H1 (cell line): ENCODE measurements at regions not wholly inside any gene's neighbourhood (a gene's known extent, or its start where the extent isn't known, plus 50 kb on each side); places are given as distances from the start of the nearest gene placed in this dataset.

ENCODE experiments used
- CTCF ChIA-PET: fragments of 300-600 bp; sonication (Branson Sonifier 250); formaldehyde crosslinking; loops from one replicate; lab custom pipeline; 2021; ENCODE audit not compliant: partially characterized antibody; lab: Charles Lee
- POLR2A ChIA-PET: fragments of 300-600 bp; sonication (Branson Sonifier 250); formaldehyde crosslinking; loops from one replicate; lab custom pipeline; 2021; ENCODE audit warnings: inconsistent platforms; ENCODE audit not compliant: partially characterized antibody; lab: Charles Lee
- DNase-seq, 2 experiments: peaks; one replicate each; pipeline versions ENCODE4 v3.0.0 to v3.0.0-alpha.2; 2010 to 2022; ENCODE audit warnings: low spot score in 2 of 2, low read depth in 1 of 2, mixed read lengths in 1 of 2
- FAIRE-seq: peaks from 2 replicates; lab custom pipeline; 2011; peaks lifted over from hg19 to GRCh38; lab: Jason Lieb, UNC
- H2AFZ ChIP-seq: 2 replicates; pipeline ENCODE4 v1.8.1; 2012; ENCODE audit warnings: low read length, inconsistent platforms
- H2AK5ac ChIP-seq: 2 replicates; pipeline ENCODE4 v1.6.1; 2013; ENCODE audit warnings: low read depth, low read length
- H2BK120ac ChIP-seq: replicated peaks from 2 replicates; pipeline ENCODE3; 2013; ENCODE audit warnings: low read depth, low read length, inconsistent platforms
- H2BK12ac ChIP-seq: 2 replicates; pipeline ENCODE4 v1.6.1; 2013; ENCODE audit warnings: low read depth, low read length
- H2BK15ac ChIP-seq: 2 replicates; pipeline ENCODE4 v1.6.1; 2013; ENCODE audit warnings: low read length
- H2BK20ac ChIP-seq: 2 replicates; pipeline ENCODE4 v1.6.1; 2013; ENCODE audit warnings: low read length
- H2BK5ac ChIP-seq: 2 replicates; pipeline ENCODE4 v1.6.1; 2013; ENCODE audit warnings: low read depth, low read length
- H3K14ac ChIP-seq: 2 replicates; pipeline ENCODE4 v1.6.1; 2013; ENCODE audit warnings: inconsistent platforms; ENCODE audit not compliant: insufficient read length
- H3K18ac ChIP-seq: 2 replicates; pipeline ENCODE4 v1.6.1; 2013; ENCODE audit warnings: low read length; ENCODE audit errors: extremely low read depth
- H3K23ac ChIP-seq: 2 replicates; pipeline ENCODE4 v1.6.1; 2013; ENCODE audit warnings: inconsistent platforms; ENCODE audit not compliant: insufficient read length
- H3K23me2 ChIP-seq: 2 replicates; pipeline ENCODE4 v1.6.1; 2013; ENCODE audit warnings: low read depth, low read length
- H3K27ac ChIP-seq: 2 replicates; pipeline ENCODE4 v1.6.1; 2011; ENCODE audit warnings: low read depth, low read length, inconsistent platforms
- H3K27me3 ChIP-seq, 4 experiments: replicated peaks in 1 of 4; 1 replicate in 1 of 4; 2 replicates in 3 of 4; pipeline versions ENCODE4 v1.6.1 to v1.8.1; 2011 to 2013; ENCODE audit warnings: low read length in 3 of 4, mild to moderate bottlenecking in 3 of 4, inconsistent platforms in 2 of 4, mixed read lengths in 2 of 4, moderate library complexity in 1 of 4; ENCODE audit not compliant: control insufficient read depth in 3 of 4, insufficient read depth in 3 of 4; ENCODE audit errors: extremely low read depth in 1 of 4
- H3K36me3 ChIP-seq, 4 experiments: 2 replicates each; pipeline versions ENCODE4 v1.6.1 to v1.8.1; 2011 to 2013; ENCODE audit warnings: mild to moderate bottlenecking in 4 of 4, low read length in 3 of 4, moderate library complexity in 2 of 4, control low read depth in 1 of 4, inconsistent platforms in 1 of 4; ENCODE audit not compliant: insufficient read depth in 4 of 4, control insufficient read depth in 2 of 4
- H3K4ac ChIP-seq: replicated peaks from 2 replicates; pipeline ENCODE3; 2013; ENCODE audit warnings: low read length, low read depth, mixed read lengths, inconsistent platforms; ENCODE audit not compliant: insufficient read length
- H3K4me1 ChIP-seq, 4 experiments: replicated peaks in 1 of 4; 1 replicate in 1 of 4; 2 replicates in 3 of 4; pipeline versions ENCODE4 v1.6.1 to v1.8.1; 2011 to 2013; ENCODE audit warnings: low read length in 3 of 4, inconsistent platforms in 2 of 4, mixed read lengths in 1 of 4; ENCODE audit not compliant: insufficient read depth in 4 of 4, control insufficient read depth in 3 of 4
- H3K4me2 ChIP-seq, 2 experiments: 2 replicates each; pipeline versions ENCODE4 v1.6.1 to v1.8.1; 2011 to 2013; ENCODE audit warnings: low read depth in 2 of 2, low read length in 2 of 2, control low read depth in 1 of 2, inconsistent platforms in 1 of 2, mild to moderate bottlenecking in 1 of 2; ENCODE audit not compliant: insufficient read depth in 1 of 2
- H3K4me3 ChIP-seq, 4 experiments: fragments of 200-600, 300-600 bp in 1 of 4; sonication (generic), shearing (Covaris generic), sonication (Bioruptor Twin) in 1 of 4; 2 replicates each; pipeline versions ENCODE4 v1.5.1 to v1.8.1; 2011 to 2016; ENCODE audit warnings: low read length in 4 of 4, low read depth in 3 of 4, control low read depth in 2 of 4, inconsistent platforms in 2 of 4, mild to moderate bottlenecking in 2 of 4, mixed read lengths in 1 of 4, moderate library complexity in 1 of 4; ENCODE audit not compliant: insufficient read depth in 2 of 4; ENCODE audit errors: extremely low read depth in 1 of 4
- H3K56ac ChIP-seq: replicated peaks from 2 replicates; pipeline ENCODE3; 2013; ENCODE audit warnings: low read depth, mild to moderate bottlenecking, mixed read lengths, low read length, inconsistent platforms; ENCODE audit not compliant: insufficient read length
- H3K79me1 ChIP-seq: 2 replicates; pipeline ENCODE4 v1.6.1; 2013; ENCODE audit warnings: low read depth, low read length, control low read depth
- H3K79me2 ChIP-seq, 2 experiments: 2 replicates each; pipeline versions ENCODE4 v1.6.1 to v1.8.1; 2012 to 2013; ENCODE audit warnings: low read length in 2 of 2, mild to moderate bottlenecking in 2 of 2, inconsistent platforms in 1 of 2; ENCODE audit not compliant: insufficient read depth in 2 of 2, control insufficient read depth in 1 of 2
- H3K9ac ChIP-seq, 4 experiments: replicated peaks in 1 of 4; 1 replicate in 1 of 4; 2 replicates in 3 of 4; pipeline versions ENCODE4 v1.6.1 to v1.8.1; 2011 to 2013; ENCODE audit warnings: low read depth in 3 of 4, low read length in 3 of 4, control low read depth in 2 of 4, mild to moderate bottlenecking in 2 of 4, moderate library complexity in 2 of 4, inconsistent platforms in 1 of 4; ENCODE audit errors: extremely low read depth in 1 of 4
- H3K9me3 ChIP-seq, 2 experiments: 2 replicates each; pipeline versions ENCODE4 v1.6.1 to v1.8.1; 2012 to 2013; ENCODE audit warnings: mild to moderate bottlenecking in 2 of 2, moderate library complexity in 2 of 2, control low read depth in 1 of 2, inconsistent platforms in 1 of 2, low read depth in 1 of 2, low read length in 1 of 2, mixed read lengths in 1 of 2; ENCODE audit not compliant: insufficient read depth in 2 of 2
- H4K20me1 ChIP-seq, 2 experiments: replicated peaks in 1 of 2; 2 replicates each; pipeline versions ENCODE3 to v1.8.1; 2011 to 2013; ENCODE audit warnings: inconsistent platforms in 2 of 2, low read length in 2 of 2, mild to moderate bottlenecking in 1 of 2; ENCODE audit not compliant: insufficient read depth in 2 of 2, control insufficient read depth in 1 of 2
- H4K5ac ChIP-seq: 2 replicates; pipeline ENCODE4 v1.6.1; 2013; ENCODE audit warnings: low read length, low read depth, mixed read lengths, inconsistent platforms; ENCODE audit not compliant: insufficient read length
- H4K8ac ChIP-seq: 2 replicates; pipeline ENCODE4 v1.8.0; 2013; ENCODE audit warnings: mild to moderate bottlenecking, moderate library complexity, low read length, inconsistent platforms; ENCODE audit not compliant: insufficient read depth; ENCODE audit errors: extremely low read depth
- H4K91ac ChIP-seq: replicated peaks from 2 replicates; pipeline ENCODE3; 2013; ENCODE audit warnings: low read length, mixed read lengths, inconsistent platforms; ENCODE audit not compliant: insufficient read length
- EP300 ChIP-seq, 2 experiments: IDR thresholded peaks; 1 replicate in 1 of 2; 2 replicates in 1 of 2; pipeline ENCODE4 v1.6.1; 2011 to 2012; ENCODE audit warnings: low read depth in 2 of 2, low read length in 2 of 2, mild to moderate bottlenecking in 2 of 2, borderline replicate concordance in 1 of 2, inconsistent platforms in 1 of 2, moderate library complexity in 1 of 2
- GTF2F1 ChIP-seq: IDR thresholded peaks from 2 replicates; pipeline ENCODE4 v1.6.1; 2012; ENCODE audit warnings: low read depth, low read length, improper control_type of control experiment, borderline replicate concordance
- JUN ChIP-seq: IDR thresholded peaks from 2 replicates; pipeline ENCODE4 v1.6.1; 2011; ENCODE audit warnings: low read depth, mild to moderate bottlenecking, improper control_type of control experiment, low read length
- JUND ChIP-seq: IDR thresholded peaks from 2 replicates; pipeline ENCODE4 v1.6.1; 2011; ENCODE audit warnings: mild to moderate bottlenecking, improper control_type of control experiment, low read length
- NRF1 ChIP-seq: IDR thresholded peaks from 2 replicates; pipeline ENCODE4 v1.6.1; 2011; ENCODE audit warnings: mild to moderate bottlenecking, low read depth, low read length, improper control_type of control experiment
- PHF8 ChIP-seq: fragments of 200-600 bp; sonication (generic); conservative IDR thresholded peaks from 2 replicates; pipeline ENCODE4 v1.7.1; 2012; ENCODE audit warnings: low read depth, mild to moderate bottlenecking, inconsistent platforms, low read length, moderate library complexity
- RFX5 ChIP-seq: IDR thresholded peaks from 2 replicates; pipeline ENCODE4 v1.6.1; 2011; ENCODE audit warnings: low read depth, low read length, improper control_type of control experiment, borderline replicate concordance
- SP2 ChIP-seq: IDR thresholded peaks from 2 replicates; pipeline ENCODE4 v1.6.1; 2012; ENCODE audit warnings: mild to moderate bottlenecking, low read length, inconsistent platforms
- TAF1 ChIP-seq: IDR thresholded peaks from 2 replicates; pipeline ENCODE4 v1.6.1; 2011; ENCODE audit warnings: mild to moderate bottlenecking, low read depth, low read length
- TAF7 ChIP-seq: optimal IDR thresholded peaks from 2 replicates; pipeline ENCODE3; 2011; ENCODE audit warnings: low read depth, mild to moderate bottlenecking, inconsistent platforms, low read length, moderate library complexity, borderline replicate concordance
- TBP ChIP-seq: IDR thresholded peaks from 2 replicates; pipeline ENCODE4 v1.6.1; 2011; ENCODE audit warnings: low read depth, low read length, improper control_type of control experiment
- YY1 ChIP-seq: IDR thresholded peaks from 2 replicates; pipeline ENCODE4 v1.6.1; 2011; ENCODE audit warnings: low read depth, mild to moderate bottlenecking, low read length
- WGBS, 2 experiments: shearing (Covaris generic) in 1 of 2; methylation state at CpG; one replicate each; pipeline versions ENCODE4 v1.1.6 to v1.1.7; 2013 to 2015; ENCODE audit warnings: low lambda C conversion rate in 2 of 2, mixed read lengths in 2 of 2, inconsistent platforms in 1 of 2, low coverage in 1 of 2, missing lambda C conversion rate in 1 of 2; ENCODE audit not compliant: insufficient replicate concordance in 2 of 2, insufficient coverage in 1 of 2, insufficient read length in 1 of 2; ENCODE audit errors: extremely low coverage in 1 of 2, missing lambda C conversion rate in 1 of 2; 5-methylcytosine and 5-hydroxymethylcytosine counted together

GRCh38 chr6:168983925-168984324 is 269.7 kb downstream of the THBS2 start:
- Histone ChIP-seq H2AK5ac (no peak overlapping the region), H3K27ac (no peak overlapping the region), H3K79me1 (no peaks in the 10 kb centered on the region), H2BK15ac (no peak overlapping the region), H3K9ac (no peak overlapping the region), H3K4me1 (peaks cover 0 to 4% (median 0%) of the 10 kb centered on the region in 4 experiments; a peak in 2 of 7 replicates), H4K91ac (no peak overlapping the region), H3K4me2 (no peak overlapping the region), H2BK120ac (no peak overlapping the region), H3K23me2 (no peaks in the 10 kb centered on the region), H2BK12ac (no peak overlapping the region), H2BK20ac (no peak overlapping the region), H3K18ac (no peak overlapping the region), H3K56ac (no peak overlapping the region), H3K14ac (no peak overlapping the region), H4K5ac (no peak overlapping the region), H3K79me2 (no peaks in the 10 kb centered on the region), H3K4me3 (no peak overlapping the region), H3K4ac (no peak overlapping the region), H3K27me3 (no peaks in the 10 kb centered on the region), H3K23ac (no peak overlapping the region), H2AFZ (no peak overlapping the region), H2BK5ac (no peak overlapping the region), H3K9me3 (peaks cover 6 to 7% of the 10 kb centered on the region in 2 experiments; a peak in 3 of 4 replicates), H4K20me1 (no peaks in the 10 kb centered on the region), H4K8ac (no peak overlapping the region), H3K36me3 (no peaks in the 10 kb centered on the region; a peak in 2 of 8 replicates)
- no peak for FAIRE-seq
- ChIA-PET POLR2A (no interaction called here), CTCF (no interaction called here)
- WGBS, 2 experiments, result 68% methylated on average over 4 of the region's 4 CpGs; no CpG with 5 or more reads in 1 of the 2 experiments
- DNase-seq, result no peak
- no peak for TF ChIP-seq PHF8
- no peak for TF ChIP-seq YY1
- TF ChIP-seq TAF7, result no peak
- TF ChIP-seq NRF1, result no peak
- no peak for TF ChIP-seq SP2
- TF ChIP-seq GTF2F1, result no peak
- TF ChIP-seq JUND, result no peak
- no peak for TF ChIP-seq RFX5
- no peak for TF ChIP-seq EP300 (IDR thresholded peaks at IDR 0.05; ENCODE audit: borderline replicate concordance in 1 of 2, low read depth in 2 of 2, low read length in 2 of 2)
- no peak for TF ChIP-seq JUN
- no peak for TF ChIP-seq TAF1
- TF ChIP-seq TBP, result no peak
